Spinal cord (tissue), 9 donors: ENCODE measurements at regions not wholly inside any gene's neighbourhood (a gene's known extent, or its start where the extent isn't known, plus 50 kb on each side); places are given as distances from the start of the nearest gene placed in this dataset.
A peak's percentile ranks its signal among the peaks of the same experiment; 100 is the strongest.
"Not testable (repeated sequence)": the region's sequence is repeated elsewhere in the genome, so short reads cannot be mapped to it uniquely, and the experiment has no call there.

Experiments used
- DNase-seq, 6 donors: peaks; one replicate each; pipeline versions ENCODE4 v3.0.0 to v3.0.0-alpha.2; 2013 to 2015; ENCODE audit warnings: low spot score in 6 of 6, low read depth in 4 of 6
- H3K27ac ChIP-seq: one replicate; pipeline ENCODE4 v1.5.1; 2013; ENCODE audit warnings: low read depth, low read length, control low read depth
- H3K27me3 ChIP-seq: one replicate; pipeline ENCODE4 v1.6.1; 2013; ENCODE audit warnings: low read length; ENCODE audit not compliant: control insufficient read depth, insufficient read depth
- H3K36me3 ChIP-seq: one replicate; pipeline ENCODE4 v1.6.1; 2013; ENCODE audit warnings: low read length; ENCODE audit not compliant: control insufficient read depth, insufficient read depth
- H3K4me1 ChIP-seq: one replicate; pipeline ENCODE4 v1.6.1; 2013; ENCODE audit warnings: low read length; ENCODE audit not compliant: control insufficient read depth, insufficient read depth
- H3K4me3 ChIP-seq: one replicate; pipeline ENCODE4 v1.5.1; 2013; ENCODE audit warnings: low read depth, low read length, control low read depth
- H3K9me3 ChIP-seq: one replicate; pipeline ENCODE4 v1.6.1; 2013; ENCODE audit warnings: low read length; ENCODE audit not compliant: control insufficient read depth, insufficient read depth
- WGBS: methylation state at CpG from one replicate; pipeline ENCODE4 v1.1.5; 2013; ENCODE audit warnings: missing lambda C conversion rate; ENCODE audit not compliant: insufficient coverage; 5-methylcytosine and 5-hydroxymethylcytosine counted together
- donor health status: healthy.

GRCh38 chr16:52932321-52932720 is 120.4 kb downstream of the CHD9NB start:
- Histone ChIP-seq H3K9me3 (no peaks in the 10 kb centered on the region), H3K36me3 (no peaks in the 10 kb centered on the region), H3K27ac (no peak overlapping the region), H3K4me1 (no peaks in the 10 kb centered on the region), H3K27me3 (no peaks in the 10 kb centered on the region), H3K4me3 (no peak overlapping the region)
- peak in 1 of 6 donors; percentile 56 for DNase-seq
- no CpG with 5 or more reads among the region's 2 CpGs for WGBS

- H3K4me3 ChIP-seq, result no peak overlapping the region
- H3K27me3 ChIP-seq, result no peaks in the 10 kb centered on the region
- no peak overlapping the region for H3K27ac ChIP-seq
- H3K4me1 ChIP-seq, result no peaks in the 10 kb centered on the region
- DNase-seq, result no peak
- no peaks in the 10 kb centered on the region for H3K9me3 ChIP-seq
- 71% methylated on average over 1 of the region's 2 CpGs for WGBS
- no peaks in the 10 kb centered on the region for H3K36me3 ChIP-seq
Observed at GRCh38 chr16:52929478-52930400, 123.0 kb downstream of the CHD9NB start.

DNA sequence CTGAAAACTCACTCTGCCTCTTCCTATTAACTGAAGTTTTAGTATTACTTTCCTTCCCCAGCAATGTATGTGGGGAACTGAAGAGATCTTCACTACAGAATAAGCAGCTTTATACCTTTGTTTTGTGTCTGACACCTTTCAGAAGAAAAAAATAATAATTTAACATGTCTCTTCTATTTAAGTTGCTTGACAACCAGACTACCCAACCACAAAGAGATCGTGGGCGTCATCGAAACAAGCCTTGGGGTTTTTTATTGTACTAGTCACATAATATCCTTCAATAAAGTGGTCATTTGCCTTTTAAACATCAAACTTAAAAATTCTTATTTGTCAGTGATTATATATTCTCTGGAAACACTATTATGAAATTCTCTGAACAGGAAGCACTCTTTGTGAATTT is 123.7 kb downstream of the CHD9NB start:
- H3K27me3 ChIP-seq, result no peaks in the 10 kb centered on the region
- no peaks in the 10 kb centered on the region for H3K36me3 ChIP-seq
- H3K9me3 ChIP-seq, result no peaks in the 10 kb centered on the region
- DNase-seq, result no peak
- no peak overlapping the region for H3K27ac ChIP-seq
- H3K4me1 ChIP-seq, result no peaks in the 10 kb centered on the region
- no CpG with 5 or more reads among the region's 3 CpGs for WGBS
- no peak overlapping the region for H3K4me3 ChIP-seq

- no peaks in the 10 kb centered on the region for H3K36me3 ChIP-seq
- no peaks in the 10 kb centered on the region for H3K27me3 ChIP-seq
- 48% methylated on average over 2 of the region's 4 CpGs for WGBS
- H3K27ac ChIP-seq, result no peak overlapping the region
- no peaks in the 10 kb centered on the region for H3K9me3 ChIP-seq
- DNase-seq, result no peak
- H3K4me1 ChIP-seq, result no peaks in the 10 kb centered on the region
- H3K4me3 ChIP-seq, result no peak overlapping the region
Observed at GRCh38 chr16:52925143-52925542, 127.6 kb downstream of the CHD9NB start.

DNA sequence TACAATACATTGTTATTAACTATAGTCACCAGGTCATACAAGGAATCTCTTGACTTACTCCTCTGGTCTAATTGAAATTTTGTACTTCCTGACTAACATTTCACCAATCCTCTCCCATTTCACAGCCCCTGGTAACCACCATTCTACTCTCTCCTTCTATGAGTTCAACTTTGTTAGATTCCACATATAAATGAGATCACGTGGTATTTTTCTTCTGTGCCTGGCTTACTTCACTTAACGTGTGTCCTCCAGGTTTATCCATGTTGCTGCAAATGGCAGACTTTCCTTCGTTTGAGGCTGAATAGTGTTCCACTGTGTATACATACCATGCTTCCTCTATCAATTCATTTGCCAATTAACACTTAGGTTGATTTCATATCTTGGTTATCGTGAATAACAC is 128.5 kb downstream of the CHD9NB start:
- no peak overlapping the region for H3K27ac ChIP-seq
- no peaks in the 10 kb centered on the region for H3K4me1 ChIP-seq
- H3K9me3 ChIP-seq, result no peaks in the 10 kb centered on the region
- DNase-seq, result no peak
- no peaks in the 10 kb centered on the region for H3K36me3 ChIP-seq
- H3K27me3 ChIP-seq, result no peaks in the 10 kb centered on the region
- 100% methylated on average over 2 of the region's 4 CpGs for WGBS
- H3K4me3 ChIP-seq, result no peak overlapping the region

DNA sequence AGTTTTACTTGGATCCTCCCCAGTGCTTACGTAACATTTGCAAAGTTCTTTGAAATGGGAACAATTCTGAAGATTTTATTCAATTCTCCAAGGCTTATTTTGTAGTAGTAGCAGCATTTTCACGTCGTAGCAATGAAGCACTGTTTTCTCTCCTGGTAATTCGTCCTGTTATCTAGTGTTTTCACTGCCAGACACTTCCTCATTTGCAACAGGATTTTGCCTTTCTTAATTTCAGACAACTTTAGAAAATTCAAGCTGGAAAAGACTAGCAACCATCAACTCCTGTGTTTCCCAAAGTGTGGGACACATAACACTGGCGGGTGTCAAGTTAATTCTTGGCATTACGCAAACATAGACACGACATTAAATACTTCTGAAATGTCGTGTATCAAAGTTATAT is 131.6 kb downstream of the CHD9NB start:
- Histone ChIP-seq H3K9me3 (no peaks in the 10 kb centered on the region), H3K27me3 (no peaks in the 10 kb centered on the region), H3K36me3 (no peaks in the 10 kb centered on the region), H3K4me3 (no peak overlapping the region), H3K4me1 (no peaks in the 10 kb centered on the region), H3K27ac (no peak overlapping the region)
- WGBS, result 93% methylated on average over 4 of the region's 8 CpGs
- DNase-seq, result no peak

DNA sequence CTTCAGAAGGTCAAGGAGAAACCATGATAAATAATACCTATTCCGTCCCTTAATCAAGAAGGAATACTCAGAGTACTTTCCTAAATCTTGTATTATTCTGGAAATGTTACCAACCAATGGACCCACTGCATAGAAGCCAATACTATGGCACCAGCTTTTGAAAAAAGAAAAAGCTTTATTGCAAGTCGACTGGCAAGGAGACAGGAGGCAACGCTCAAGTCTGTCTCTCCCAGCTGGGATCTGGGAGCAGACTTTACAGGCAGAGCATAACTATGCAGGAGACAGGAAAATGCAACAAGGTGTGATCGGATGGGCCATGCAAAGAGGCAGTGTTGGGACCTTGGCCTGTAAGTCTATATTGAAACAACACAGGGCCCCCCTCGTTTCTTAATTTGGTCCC is 132.4 kb downstream of the CHD9NB start:
- no peaks in the 10 kb centered on the region for H3K36me3 ChIP-seq
- H3K9me3 ChIP-seq, result no peaks in the 10 kb centered on the region
- no peak overlapping the region for H3K4me3 ChIP-seq
- no peaks in the 10 kb centered on the region for H3K4me1 ChIP-seq
- H3K27ac ChIP-seq, result no peak overlapping the region
- 76% methylated on average over 4 of the region's 5 CpGs for WGBS
- DNase-seq, result peak in 1 of 6 donors; percentile 51
- no peaks in the 10 kb centered on the region for H3K27me3 ChIP-seq

DNA sequence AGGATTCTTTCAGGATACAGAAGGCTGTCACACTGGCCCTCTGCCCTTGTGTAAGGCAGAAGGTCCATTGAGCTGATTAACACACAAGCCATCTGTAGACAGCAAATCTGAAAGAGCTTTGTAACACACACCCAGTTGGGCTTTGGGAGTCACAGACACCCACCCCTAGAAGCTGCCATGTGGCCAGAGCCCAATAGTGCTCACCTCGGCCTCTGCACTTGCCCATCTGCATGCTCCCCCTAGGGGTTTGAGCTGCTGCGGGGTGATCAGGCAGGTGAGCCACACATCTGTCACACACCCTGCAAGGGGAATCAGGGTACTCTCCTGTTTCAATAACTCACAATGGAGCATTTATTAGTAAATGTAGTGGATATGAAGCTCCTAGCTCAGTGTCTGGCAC is 138.3 kb downstream of the CHD9NB start:
- H3K36me3 ChIP-seq, result no peaks in the 10 kb centered on the region
- H3K27ac ChIP-seq, result no peak overlapping the region
- H3K4me3 ChIP-seq, result no peak overlapping the region
- WGBS, result 67% methylated on average over 1 of the region's 2 CpGs
- H3K9me3 ChIP-seq, result no peaks in the 10 kb centered on the region
- no peaks in the 10 kb centered on the region for H3K4me1 ChIP-seq
- DNase-seq, result no peak
- H3K27me3 ChIP-seq, result no peaks in the 10 kb centered on the region

- H3K9me3 ChIP-seq, result no peaks in the 10 kb centered on the region
- no peaks in the 10 kb centered on the region for H3K4me1 ChIP-seq
- no peaks in the 10 kb centered on the region for H3K36me3 ChIP-seq
- no peak overlapping the region for H3K4me3 ChIP-seq
- WGBS, result 30% methylated on average over 2 of the region's 7 CpGs
- DNase-seq, result peak; percentile 47 to 95 (median 69)
- no peak overlapping the region for H3K27ac ChIP-seq
- H3K27me3 ChIP-seq, result no peaks in the 10 kb centered on the region
Observed at GRCh38 chr16:52912565-52913173, 140.0 kb downstream of the CHD9NB start.

- not testable (repeated sequence) for H3K9me3 ChIP-seq, DNase-seq, H3K4me3 ChIP-seq, H3K4me1 ChIP-seq, H3K27me3 ChIP-seq, H3K36me3 ChIP-seq, H3K27ac ChIP-seq
- 89% methylated on average over 3 of the region's 6 CpGs for WGBS
Observed at GRCh38 chr16:52908057-52908456, 144.6 kb downstream of the CHD9NB start.
